ENCODE measurements at regions not wholly inside any gene's neighbourhood (a gene's known extent, or its start where the extent isn't known, plus 50 kb on each side); places are given as distances from the start of the nearest gene placed in this dataset.

- Histone ChIP-seq H3K4me1 (ENCODE audit: low read length) (no peaks in the 10 kb centered on the region), H3K9me3 (replicated peaks; ENCODE audit: insufficient read depth, low read length) (no peaks in the 10 kb centered on the region), H3K27ac (ENCODE audit: low read length) (no peak overlapping the region), H3K4me3 (ENCODE audit: low read length) (no peak overlapping the region), H3K27me3 (replicated peaks; ENCODE audit: insufficient read depth, low read length) (no peaks in the 10 kb centered on the region), H3K9ac (ENCODE audit: low read length) (no peak overlapping the region), H3K9me2 (replicated peaks; ENCODE audit: insufficient read depth, low read length) (no peaks in the 10 kb centered on the region), H2AFZ (ENCODE audit: low read length) (no peak overlapping the region), H4K20me1 (ENCODE audit: insufficient read depth, low read length) (no peaks in the 10 kb centered on the region), H3F3A (ENCODE audit: insufficient read depth, low read length) (no peaks in the 10 kb centered on the region), H3K36me3 (replicated peaks; ENCODE audit: insufficient read depth, low read length) (no peaks in the 10 kb centered on the region), H3K79me2 (ENCODE audit: low read length) (no peaks in the 10 kb centered on the region), H3K4me2 (ENCODE audit: low read depth, low read length) (no peak overlapping the region)
- no peak for DNase-seq
- TF ChIP-seq EZH2 (optimal IDR thresholded peaks at IDR 0.05; ENCODE audit: low read depth, low read length) (no peak), EZH2phosphoT487 (IDR thresholded peaks at IDR 0.05; ENCODE audit: low read length) (no peak), CTCF (IDR thresholded peaks at IDR 0.05; ENCODE audit: low read length) (no peak)
Measured at GRCh38 chr3:6568999-6569493, 291.9 kb upstream of the GRM7 start.

GRCh38 chr3:6571448-6571847 is 289.5 kb upstream of the GRM7 start:
- H3K4me2 ChIP-seq (ENCODE audit: low read depth, low read length), result no peak overlapping the region
- no peak for TF ChIP-seq CTCF (IDR thresholded peaks at IDR 0.05; ENCODE audit: low read length)
- no peak for TF ChIP-seq EZH2 (optimal IDR thresholded peaks at IDR 0.05; ENCODE audit: low read depth, low read length)
- no peak for TF ChIP-seq EZH2phosphoT487 (IDR thresholded peaks at IDR 0.05; ENCODE audit: low read length)
- H3K9me3 ChIP-seq (replicated peaks; ENCODE audit: insufficient read depth, low read length), result no peaks in the 10 kb centered on the region
- H3K27me3 ChIP-seq (replicated peaks; ENCODE audit: insufficient read depth, low read length), result no peaks in the 10 kb centered on the region
- no peak overlapping the region for H2AFZ ChIP-seq (ENCODE audit: low read length)
- H3F3A ChIP-seq (ENCODE audit: insufficient read depth, low read length), result no peaks in the 10 kb centered on the region
- no peak for DNase-seq
- H4K20me1 ChIP-seq (ENCODE audit: insufficient read depth, low read length), result no peaks in the 10 kb centered on the region
- H3K9ac ChIP-seq (ENCODE audit: low read length), result no peak overlapping the region
- H3K36me3 ChIP-seq (replicated peaks; ENCODE audit: insufficient read depth, low read length), result no peaks in the 10 kb centered on the region
- H3K9me2 ChIP-seq (replicated peaks; ENCODE audit: insufficient read depth, low read length), result no peaks in the 10 kb centered on the region
- no peaks in the 10 kb centered on the region for H3K4me1 ChIP-seq (ENCODE audit: low read length)
- no peaks in the 10 kb centered on the region for H3K79me2 ChIP-seq (ENCODE audit: low read length)
- H3K4me3 ChIP-seq (ENCODE audit: low read length), result no peak overlapping the region
- H3K27ac ChIP-seq (ENCODE audit: low read length), result no peak overlapping the region

- no peak overlapping the region for H3K4me2 ChIP-seq (ENCODE audit: low read depth, low read length)
- no peak for DNase-seq
- H3F3A ChIP-seq (ENCODE audit: insufficient read depth, low read length), result no peaks in the 10 kb centered on the region
- no peaks in the 10 kb centered on the region for H3K4me1 ChIP-seq (ENCODE audit: low read length)
- TF ChIP-seq EZH2phosphoT487 (IDR thresholded peaks at IDR 0.05; ENCODE audit: low read length), result no peak
- TF ChIP-seq CTCF (IDR thresholded peaks at IDR 0.05; ENCODE audit: low read length), result no peak
- TF ChIP-seq EZH2 (optimal IDR thresholded peaks at IDR 0.05; ENCODE audit: low read depth, low read length), result no peak
- no peak overlapping the region for H3K27ac ChIP-seq (ENCODE audit: low read length)
- H2AFZ ChIP-seq (ENCODE audit: low read length), result no peak overlapping the region
- H3K9ac ChIP-seq (ENCODE audit: low read length), result no peak overlapping the region
- no peaks in the 10 kb centered on the region for H3K9me2 ChIP-seq (replicated peaks; ENCODE audit: insufficient read depth, low read length)
- no peak overlapping the region for H3K4me3 ChIP-seq (ENCODE audit: low read length)
- H3K79me2 ChIP-seq (ENCODE audit: low read length), result no peaks in the 10 kb centered on the region
- no peaks in the 10 kb centered on the region for H4K20me1 ChIP-seq (ENCODE audit: insufficient read depth, low read length)
- no peaks in the 10 kb centered on the region for H3K27me3 ChIP-seq (replicated peaks; ENCODE audit: insufficient read depth, low read length)
- H3K9me3 ChIP-seq (replicated peaks; ENCODE audit: insufficient read depth, low read length), result no peaks in the 10 kb centered on the region
- H3K36me3 ChIP-seq (replicated peaks; ENCODE audit: insufficient read depth, low read length), result no peaks in the 10 kb centered on the region
Measured at GRCh38 chr3:6577584-6577983, 283.3 kb upstream of the GRM7 start.
